Cardiac fibroblast (primary cell): ENCODE measurements at regions not wholly inside any gene's neighbourhood (a gene's known extent, or its start where the extent isn't known, plus 50 kb on each side); places are given as distances from the start of the nearest gene placed in this dataset.

Experiments
- DNase-seq, 2 donors: peaks; one replicate each; pipeline versions ENCODE4 v3.0.0 to v3.0.0-alpha.2; 2010; ENCODE audit warnings: low read depth in 2 of 2
- H3K4me3 ChIP-seq, 2 donors: replicated peaks in 1 of 2; 1 replicate in 1 of 2; 2 replicates in 1 of 2; pipeline ENCODE4 v1.5.1; 2011; ENCODE audit warnings: low read depth in 2 of 2, low read length in 2 of 2, mild to moderate bottlenecking in 2 of 2, moderate library complexity in 1 of 2
- CTCF ChIP-seq: IDR thresholded peaks from one replicate; pipeline ENCODE4 v1.5.1; 2011; ENCODE audit warnings: low read depth, mild to moderate bottlenecking, low read length, inconsistent platforms

DNA sequence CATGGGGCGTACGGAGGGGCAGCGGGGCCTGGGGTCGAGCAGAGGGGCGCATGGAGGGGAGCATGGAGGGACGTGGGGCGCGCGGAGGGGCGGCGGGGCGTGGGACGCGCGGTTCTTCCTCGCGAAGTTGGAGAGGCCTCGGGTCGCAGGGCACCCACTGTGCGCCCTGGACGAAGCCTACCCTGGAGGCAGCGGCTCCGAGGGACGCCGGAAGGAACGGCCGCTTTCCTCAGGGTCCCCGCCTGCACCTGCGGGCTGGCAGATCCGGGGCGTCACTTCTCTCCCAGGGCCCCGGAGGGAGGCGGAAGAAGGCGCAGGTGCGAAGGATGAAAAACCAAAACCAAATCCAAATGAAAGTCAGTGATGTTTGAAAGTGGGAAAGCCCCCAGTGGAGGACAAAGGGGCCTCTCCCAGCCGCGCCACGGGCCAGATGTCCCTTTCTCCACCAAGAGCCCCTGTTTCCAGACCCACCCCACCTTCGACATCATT is 142.1 kb upstream of the PDE10A start:
- peak overlapping the region; percentile 30 to 50 for H3K4me3 ChIP-seq
- no peak for DNase-seq
- no peak for TF ChIP-seq CTCF

DNA sequence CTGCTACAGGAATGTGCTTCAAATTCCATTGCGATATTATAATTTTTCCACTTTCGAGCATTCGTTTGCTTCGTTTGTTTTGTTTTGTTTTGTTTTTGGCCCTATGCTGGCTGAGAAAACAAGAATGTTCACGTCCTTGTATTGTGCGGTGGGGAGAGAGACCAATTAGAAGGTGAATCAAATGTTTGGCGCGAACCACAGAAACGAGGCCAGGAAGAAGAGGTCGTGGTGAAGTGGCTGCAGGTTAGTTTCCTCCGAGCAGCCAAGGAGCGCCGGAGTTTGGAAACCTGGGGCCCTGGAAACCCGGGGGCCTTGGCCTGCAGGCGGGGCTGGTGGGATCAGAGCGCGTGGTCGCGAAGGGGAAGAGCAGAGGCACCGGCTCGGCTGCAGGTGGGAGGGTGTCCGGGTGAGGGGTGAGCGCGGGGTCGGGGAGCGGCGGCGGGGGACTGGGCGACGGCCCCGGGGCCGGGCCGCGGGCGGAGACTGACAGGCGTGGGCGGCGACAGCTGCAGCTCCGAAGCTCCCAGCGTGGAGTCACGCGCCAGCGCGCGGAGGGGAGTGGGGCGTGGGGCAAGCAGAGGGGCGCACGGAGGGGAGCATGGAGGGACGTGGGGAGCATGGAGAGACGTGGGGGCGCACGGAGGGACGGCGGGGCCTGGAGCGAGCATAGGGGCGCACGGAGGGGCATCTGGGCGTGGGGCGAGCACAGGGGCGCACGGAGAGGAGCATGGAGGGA is 141.5 kb upstream of the PDE10A start:
- no peak for TF ChIP-seq CTCF
- H3K4me3 ChIP-seq, result peak overlapping the region; percentile 30 to 50
- peak; percentile 48 to 76 for DNase-seq

DNA sequence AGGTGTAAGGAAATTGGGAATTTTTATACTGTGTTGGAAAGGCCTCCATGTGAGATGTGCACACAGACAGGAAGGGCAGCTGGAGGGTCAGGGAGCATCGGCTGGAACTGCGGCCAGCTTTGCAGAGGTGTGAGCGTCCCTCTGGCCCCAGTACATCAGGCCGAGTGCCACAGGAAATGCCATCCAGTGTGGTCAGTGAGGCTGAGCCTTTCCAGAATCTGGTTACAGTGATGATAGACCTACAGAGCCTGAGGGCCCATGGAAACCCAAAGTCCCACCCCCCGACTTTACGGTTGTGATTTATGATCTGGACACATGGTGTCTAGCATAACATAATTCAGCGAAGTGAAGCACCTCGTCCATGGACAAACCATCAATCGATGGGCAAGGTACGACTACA is 137.3 kb upstream of the PDE10A start:
- H3K4me3 ChIP-seq, result no peak overlapping the region
- TF ChIP-seq CTCF, result no peak
- peak; percentile 31 to 32 for DNase-seq

DNA sequence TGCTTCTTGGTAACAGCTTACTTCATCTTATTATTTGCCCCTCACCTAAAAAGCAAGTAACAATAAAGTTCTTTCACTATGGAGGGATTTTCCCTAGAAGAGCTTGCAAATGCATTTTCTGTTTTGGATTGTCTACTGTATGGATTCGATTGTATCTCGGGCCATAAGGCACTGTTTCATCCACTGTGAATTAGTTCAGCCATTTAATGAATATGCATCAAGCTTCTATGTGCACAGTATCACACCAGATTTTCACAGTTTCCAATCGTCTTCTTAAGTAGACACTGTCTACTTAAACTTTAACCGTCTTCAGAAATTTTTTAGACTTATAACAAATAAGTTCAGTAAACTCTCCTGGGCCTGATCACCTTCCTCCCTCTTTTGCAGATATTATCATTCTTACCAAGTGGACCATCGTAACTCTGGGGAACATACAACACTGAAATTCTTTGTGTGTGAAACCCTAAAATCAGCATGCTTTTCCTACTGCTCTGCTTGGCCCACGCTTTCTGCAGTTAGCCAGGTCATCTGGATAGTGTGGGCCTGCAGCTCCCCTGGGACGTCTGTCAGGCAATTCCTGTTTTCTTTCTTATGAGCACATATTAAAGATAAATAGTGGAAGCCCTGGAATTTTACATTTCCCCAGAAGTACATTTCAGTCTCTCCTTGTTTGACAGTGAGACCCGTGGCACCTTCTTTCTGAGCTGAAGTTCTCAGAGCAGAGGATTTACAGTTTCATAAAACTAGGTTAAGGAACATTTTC is 136.5 kb upstream of the PDE10A start:
- H3K4me3 ChIP-seq, result no peak overlapping the region
- TF ChIP-seq CTCF, result no peak
- DNase-seq, result peak; percentile 76 to 81

DNA sequence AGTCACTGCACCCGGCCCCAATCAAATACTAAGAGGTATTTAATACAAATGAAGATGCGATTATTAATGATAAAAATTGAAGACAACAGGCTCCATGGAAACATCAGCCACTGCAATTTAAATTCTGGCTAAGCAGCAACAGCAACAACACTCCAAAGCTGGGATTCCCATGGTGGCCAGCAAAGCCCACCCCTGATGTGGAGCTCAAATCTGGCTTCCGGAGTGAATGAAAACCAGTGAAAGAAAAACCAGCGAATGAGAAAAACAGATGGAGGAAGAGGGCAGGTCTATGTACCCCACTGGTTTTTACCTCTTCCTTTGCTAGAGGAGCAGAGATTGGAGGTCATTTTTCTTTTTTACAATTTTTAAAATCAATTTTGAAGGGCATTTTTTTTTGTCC is 135.9 kb upstream of the PDE10A start:
- no peak overlapping the region for H3K4me3 ChIP-seq
- DNase-seq, result no peak
- TF ChIP-seq CTCF, result no peak

GRCh38 chr6:165794179-165794601 is 131.1 kb upstream of the PDE10A start:
- TF ChIP-seq CTCF, result no peak
- DNase-seq, result no peak

More at GRCh38 chr6:165794179-165794601, 131.1 kb upstream of the PDE10A start:
- no peak overlapping the region for H3K4me3 ChIP-seq
